GM12891 (cell line): ENCODE measurements at regions not wholly inside any gene's neighbourhood (a gene's known extent, or its start where the extent isn't known, plus 50 kb on each side); places are given as distances from the start of the nearest gene placed in this dataset.
"Not testable (repeated sequence)": the region's sequence is repeated elsewhere in the genome, so short reads cannot be mapped to it uniquely, and the experiment has no call there.

Experiments used
- POLR2A ChIP-seq: IDR thresholded peaks from 2 replicates; pipeline ENCODE4 v1.6.1; 2011; ENCODE audit warnings: low read depth, low read length, control low read depth
- POLR2AphosphoS5 ChIP-seq: IDR thresholded peaks from 2 replicates; pipeline ENCODE4 v1.6.1; 2011; ENCODE audit warnings: low read depth, low read length, control low read depth

DNA sequence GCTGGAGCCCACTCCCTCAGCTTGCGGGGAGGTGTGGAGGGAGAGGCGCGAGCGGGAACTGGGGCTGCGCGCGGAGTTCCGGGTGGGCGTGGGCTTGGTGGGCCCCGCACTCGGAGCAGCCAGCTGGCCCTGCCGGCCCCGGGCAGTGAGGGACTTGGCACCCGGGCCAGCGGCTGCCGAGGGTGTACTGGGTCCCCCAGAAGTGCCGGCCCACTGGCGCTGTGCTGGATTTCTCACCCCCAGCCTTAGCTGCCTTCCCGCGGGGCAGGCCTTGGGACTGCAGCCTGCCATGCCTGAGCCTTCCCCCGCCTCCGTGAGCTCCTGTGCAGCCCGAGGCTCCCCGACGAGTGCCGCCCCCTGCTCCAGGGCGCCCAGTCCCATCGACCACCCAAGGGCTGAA, 1234.4 kb downstream of the TYW1 start:
- not testable (repeated sequence) for TF ChIP-seq POLR2A, POLR2AphosphoS5
